ENCODE measurements at regions not wholly inside any gene's neighbourhood (a gene's known extent, or its start where the extent isn't known, plus 50 kb on each side); places are given as distances from the start of the nearest gene placed in this dataset.

GRCh38 chr2:176935543-176936102, 277.0 kb upstream of the HNRNPA3 start:
- Histone ChIP-seq H3K4me3 (no peak overlapping the region), H3K4me2 (no peak overlapping the region), H3K27ac (no peak overlapping the region), H3K4me1 (peaks cover 7% of the 10 kb centered on the region; the same call in 2 of the 3 replicates), H3K9me3 (no peaks in the 10 kb centered on the region)
- no peak for FAIRE-seq
- ChIA-PET POLR2A (no interaction called here), CTCF (no interaction called here)
- TF ChIP-seq USF2 (IDR thresholded peaks at IDR 0.05) (no peak), PBX3 (IDR thresholded peaks at IDR 0.05) (no peak), CBX8 (IDR thresholded peaks at IDR 0.05) (no peak), ZSCAN20 (CRISPR knock-in tag; IDR thresholded peaks at IDR 0.05) (no peak), JUNB (IDR thresholded peaks at IDR 0.05) (no peak), HES2 (IDR thresholded peaks at IDR 0.05) (no peak), SMC3 (IDR thresholded peaks at IDR 0.05) (no peak), MAX (IDR thresholded peaks at IDR 0.05) (no peak), ATOH8 (CRISPR knock-in tag; IDR thresholded peaks at IDR 0.05; ENCODE audit: low read depth) (no peak), ZFP36 (IDR thresholded peaks at IDR 0.05; ENCODE audit: borderline replicate concordance, partially characterized antibody) (no peak)
- ATAC-seq: no peak
- DNase-seq (ENCODE audit: low read depth in 1 of 2, low spot score in 1 of 2): no peak
- 42% methylated on average over 5 of the region's 5 CpGs for WGBS (ENCODE audit: missing lambda C conversion rate)

GRCh38 chr2:176936410-176936809, 276.2 kb upstream of the HNRNPA3 start:
- 52% methylated on average over 3 of the region's 3 CpGs for WGBS (ENCODE audit: missing lambda C conversion rate)
- POLR2A ChIA-PET: no interaction called here
- Histone ChIP-seq H3K4me3 (no peak overlapping the region), H3K4me2 (no peak overlapping the region), H3K27ac (no peak overlapping the region), H3K4me1 (peaks cover 7% of the 10 kb centered on the region; the same call in 2 of the 3 replicates), H3K9me3 (no peaks in the 10 kb centered on the region)
- no peak for TF ChIP-seq FOXS1 (CRISPR knock-in tag; IDR thresholded peaks at IDR 0.05)
- no peak for TF ChIP-seq HES2 (IDR thresholded peaks at IDR 0.05)
- CTCF ChIA-PET: no interaction called here
- no peak for FAIRE-seq
- no peak for ATAC-seq
- DNase-seq (ENCODE audit: low read depth in 1 of 2, low spot score in 1 of 2): no peak

- Histone ChIP-seq H3K4me3 (no peak overlapping the region), H3K4me2 (no peak overlapping the region), H3K9me3 (no peaks in the 10 kb centered on the region), H3K27ac (no peak overlapping the region), H3K4me1 (no peaks in the 10 kb centered on the region)
- FAIRE-seq (no peak), DNase-seq (ENCODE audit: low read depth in 1 of 2, low spot score in 1 of 2) (no peak), ATAC-seq (no peak)
- ChIA-PET CTCF (no interaction called here), POLR2A (no interaction called here)
- WGBS (ENCODE audit: missing lambda C conversion rate): 47% methylated on average over 3 of the region's 3 CpGs
- no peak for TF ChIP-seq POLR2AphosphoS2 (conservative IDR thresholded peaks at IDR 0.05; ENCODE audit: low read length)
- no peak for TF ChIP-seq KDM1A (IDR thresholded peaks at IDR 0.05; ENCODE audit: low read depth)
- no peak for TF ChIP-seq PBX3 (IDR thresholded peaks at IDR 0.05)
- no peak for TF ChIP-seq ZC3H11A (IDR thresholded peaks at IDR 0.05)
- TF ChIP-seq CHD2 (IDR thresholded peaks at IDR 0.05; ENCODE audit: low read length, partially characterized antibody): no peak
- TF ChIP-seq HOXB5 (CRISPR knock-in tag; IDR thresholded peaks at IDR 0.05): no peak
- no peak for TF ChIP-seq REST (IDR thresholded peaks at IDR 0.05)
Observed at GRCh38 chr2:176944998-176945397, 267.6 kb upstream of the HNRNPA3 start.

All from A549 (cell line).